HEK293 (cell line): ENCODE measurements at regions not wholly inside any gene's neighbourhood (a gene's known extent, or its start where the extent isn't known, plus 50 kb on each side); places are given as distances from the start of the nearest gene placed in this dataset.

ENCODE experiments used
- CTCF ChIA-PET: fragments of 350-600 bp; formaldehyde crosslinking; extraction: SDS; loops from one replicate; lab custom pipeline; 2021; ENCODE audit warnings: antibody characterized with exemption; lab: Yijun Ruan, JAX
- POLR2A ChIA-PET: fragments of 300-600 bp; formaldehyde crosslinking; extraction: SDS; loops from one replicate; lab custom pipeline; 2020; ENCODE audit warnings: antibody characterized with exemption, inconsistent platforms; lab: Yijun Ruan, JAX
- H3K27ac ChIP-seq: fragments of 200-500 bp; sonication (Bioruptor generic); 2 replicates; pipeline ENCODE4 v1.5.1; 2014; ENCODE audit warnings: low read depth, low read length, control low read depth, inconsistent platforms; ENCODE audit errors: extremely low read depth
- H3K36me3 ChIP-seq, 2 experiments: fragments of 200-500 bp in 1 of 2; sonication (Bioruptor generic) in 1 of 2; 1 replicate in 1 of 2; 2 replicates in 1 of 2; pipeline ENCODE4 v1.5.1; 2014 to 2017; ENCODE audit warnings: inconsistent platforms in 2 of 2, low read length in 2 of 2; ENCODE audit not compliant: control insufficient read depth in 2 of 2, insufficient read depth in 1 of 2
- H3K4me1 ChIP-seq: fragments of 200-500 bp; sonication (Bioruptor generic); 2 replicates; pipeline ENCODE4 v1.5.1; 2014; ENCODE audit warnings: mild to moderate bottlenecking, low read length, inconsistent platforms; ENCODE audit not compliant: control insufficient read depth, insufficient read depth
- H3K4me3 ChIP-seq: 2 replicates; pipeline ENCODE4 v1.5.1; 2011; ENCODE audit warnings: low read depth, mild to moderate bottlenecking, control low read depth, low read length, moderate library complexity
- H3K9me3 ChIP-seq: fragments of 200-500 bp; sonication (Bioruptor generic); 2 replicates; pipeline ENCODE4 v1.5.1; 2014; ENCODE audit warnings: low read depth, low read length, inconsistent platforms; ENCODE audit not compliant: control insufficient read depth, insufficient read depth
- FEZF1 ChIP-seq: fragments of 450-650 bp; formaldehyde crosslinking; IDR thresholded peaks from 2 replicates; pipeline ENCODE4 v1.5.1; 2016; ENCODE audit warnings: missing biosample characterization, missing genetic modification characterization
- HOXD13 ChIP-seq: sonication (generic); formaldehyde crosslinking; IDR thresholded peaks from 2 replicates; pipeline ENCODE4 v1.8.0; 2022; ENCODE audit warnings: missing genetic modification reagents, borderline replicate concordance
- RBAK ChIP-seq: fragments of 450-650 bp; formaldehyde crosslinking; IDR thresholded peaks from 2 replicates; pipeline ENCODE4 v1.5.1; 2016; ENCODE audit warnings: missing biosample characterization, missing genetic modification characterization
- ZBTB21 ChIP-seq: fragments of 450-650 bp; formaldehyde crosslinking; IDR thresholded peaks from 2 replicates; pipeline ENCODE4 v1.5.1; 2017; ENCODE audit warnings: missing biosample characterization, missing genetic modification characterization
- ZNF146 ChIP-seq: fragments of 450-650 bp; formaldehyde crosslinking; IDR thresholded peaks from 2 replicates; pipeline ENCODE4 v1.5.1; 2016; ENCODE audit warnings: missing biosample characterization, missing genetic modification characterization
- ZNF214 ChIP-seq: fragments of 450-650 bp; formaldehyde crosslinking; IDR thresholded peaks from 2 replicates; pipeline ENCODE4 v1.5.1; 2017; ENCODE audit warnings: missing biosample characterization, mild to moderate bottlenecking, missing genetic modification characterization, borderline replicate concordance
- ZNF221 ChIP-seq: fragments of 450-650 bp; formaldehyde crosslinking; IDR thresholded peaks from 2 replicates; pipeline ENCODE4 v1.5.1; 2017; ENCODE audit warnings: missing biosample characterization, missing genetic modification characterization, borderline replicate concordance
- ZNF239 ChIP-seq: fragments of 450-650 bp; formaldehyde crosslinking; IDR thresholded peaks from 2 replicates; pipeline ENCODE4 v1.5.1; 2016; ENCODE audit warnings: missing biosample characterization, missing genetic modification characterization
- ZNF335 ChIP-seq: fragments of 450-650 bp; formaldehyde crosslinking; conservative IDR thresholded peaks from 2 replicates; pipeline ENCODE4 v1.5.1; 2016; ENCODE audit warnings: missing biosample characterization, missing genetic modification characterization
- ZNF398 ChIP-seq: fragments of 450-650 bp; formaldehyde crosslinking; IDR thresholded peaks from 2 replicates; pipeline ENCODE4 v1.5.1; 2017; ENCODE audit warnings: missing biosample characterization, missing genetic modification characterization
- ZNF548 ChIP-seq: fragments of 450-650 bp; formaldehyde crosslinking; IDR thresholded peaks from 2 replicates; pipeline ENCODE4 v1.5.1; 2016; ENCODE audit warnings: missing biosample characterization, missing genetic modification characterization
- ZNF549 ChIP-seq: fragments of 450-650 bp; IDR thresholded peaks from 2 replicates; pipeline ENCODE4 v1.5.1; 2018; ENCODE audit warnings: missing biosample characterization, missing genetic modification characterization, mild to moderate bottlenecking, inconsistent platforms, moderate library complexity
- ZSCAN5A ChIP-seq: fragments of 450-650 bp; formaldehyde crosslinking; IDR thresholded peaks from 2 replicates; pipeline ENCODE4 v1.5.1; 2016; ENCODE audit warnings: missing biosample characterization, missing genetic modification characterization
- TF ChIP-seq, protein P1 (sequence below): fragments of 450-650 bp; formaldehyde crosslinking; IDR thresholded peaks from 2 replicates; pipeline ENCODE4 v1.5.1; 2016; ENCODE audit warnings: missing biosample characterization, missing genetic modification characterization
- TF ChIP-seq, protein P2 (sequence below): fragments of 450-650 bp; formaldehyde crosslinking; IDR thresholded peaks from 2 replicates; pipeline ENCODE4 v1.5.1; 2016; ENCODE audit warnings: missing biosample characterization, missing genetic modification characterization, borderline replicate concordance
- TF ChIP-seq, protein P3 (sequence below): fragments of 450-650 bp; formaldehyde crosslinking; IDR thresholded peaks from 2 replicates; pipeline ENCODE4 v1.5.1; 2017; ENCODE audit warnings: missing biosample characterization, missing genetic modification characterization

GRCh38 chr4:126056116-126056650 is 741.4 kb downstream of the FAT4 start (continued):
- TF ChIP-seq HOXD13 (CRISPR knock-in tag) (no peak), ZNF548 (tag by site-specific recombination) (no peak), ZNF335 (tag by site-specific recombination) (no peak), ZNF221 (tag by site-specific recombination) (no peak), ZNF239 (tag by site-specific recombination) (no peak), ZNF549 (tag by site-specific recombination) (no peak), ZNF214 (tag by site-specific recombination) (no peak)
- TF ChIP-seq, protein P1, sequence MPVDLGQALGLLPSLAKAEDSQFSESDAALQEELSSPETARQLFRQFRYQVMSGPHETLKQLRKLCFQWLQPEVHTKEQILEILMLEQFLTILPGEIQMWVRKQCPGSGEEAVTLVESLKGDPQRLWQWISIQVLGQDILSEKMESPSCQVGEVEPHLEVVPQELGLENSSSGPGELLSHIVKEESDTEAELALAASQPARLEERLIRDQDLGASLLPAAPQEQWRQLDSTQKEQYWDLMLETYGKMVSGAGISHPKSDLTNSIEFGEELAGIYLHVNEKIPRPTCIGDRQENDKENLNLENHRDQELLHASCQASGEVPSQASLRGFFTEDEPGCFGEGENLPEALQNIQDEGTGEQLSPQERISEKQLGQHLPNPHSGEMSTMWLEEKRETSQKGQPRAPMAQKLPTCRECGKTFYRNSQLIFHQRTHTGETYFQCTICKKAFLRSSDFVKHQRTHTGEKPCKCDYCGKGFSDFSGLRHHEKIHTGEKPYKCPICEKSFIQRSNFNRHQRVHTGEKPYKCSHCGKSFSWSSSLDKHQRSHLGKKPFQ, result no peak

DNA sequence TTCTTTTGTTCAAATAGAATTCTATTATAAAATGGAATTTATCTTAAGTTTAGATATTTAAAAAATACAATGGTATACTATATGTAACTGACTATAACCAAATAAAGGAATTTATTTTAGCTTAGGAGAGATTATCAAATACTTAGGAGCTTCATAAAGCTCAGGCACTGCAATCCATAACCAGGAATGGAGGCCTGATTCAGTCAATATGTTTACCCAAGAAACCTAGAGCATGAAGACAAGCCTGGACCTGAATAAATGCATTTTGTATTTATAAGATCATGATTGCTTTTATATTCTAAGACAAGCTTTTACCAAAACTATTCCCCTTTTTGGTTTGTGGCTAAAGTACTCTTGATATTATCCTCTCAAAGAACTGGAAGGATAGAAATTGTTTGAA is 742.6 kb downstream of the FAT4 start:
- H3K4me3 ChIP-seq, result no peak overlapping the region
- H3K36me3 ChIP-seq, result no peaks in the 10 kb centered on the region
- POLR2A ChIA-PET, result no interaction called here
- no peaks in the 10 kb centered on the region for H3K4me1 ChIP-seq
- H3K27ac ChIP-seq, result no peak overlapping the region
- CTCF ChIA-PET, result no interaction called here
- TF ChIP-seq ZNF146 (tag by site-specific recombination) (no peak), ZSCAN5A (tag by site-specific recombination) (no peak), ZBTB21 (tag by site-specific recombination) (no peak), ZNF549 (tag by site-specific recombination) (no peak), ZNF398 (tag by site-specific recombination) (no peak), ZNF335 (tag by site-specific recombination) (no peak), FEZF1 (tag by site-specific recombination) (no peak), RBAK (tag by site-specific recombination) (no peak)
- TF ChIP-seq, protein P2, sequence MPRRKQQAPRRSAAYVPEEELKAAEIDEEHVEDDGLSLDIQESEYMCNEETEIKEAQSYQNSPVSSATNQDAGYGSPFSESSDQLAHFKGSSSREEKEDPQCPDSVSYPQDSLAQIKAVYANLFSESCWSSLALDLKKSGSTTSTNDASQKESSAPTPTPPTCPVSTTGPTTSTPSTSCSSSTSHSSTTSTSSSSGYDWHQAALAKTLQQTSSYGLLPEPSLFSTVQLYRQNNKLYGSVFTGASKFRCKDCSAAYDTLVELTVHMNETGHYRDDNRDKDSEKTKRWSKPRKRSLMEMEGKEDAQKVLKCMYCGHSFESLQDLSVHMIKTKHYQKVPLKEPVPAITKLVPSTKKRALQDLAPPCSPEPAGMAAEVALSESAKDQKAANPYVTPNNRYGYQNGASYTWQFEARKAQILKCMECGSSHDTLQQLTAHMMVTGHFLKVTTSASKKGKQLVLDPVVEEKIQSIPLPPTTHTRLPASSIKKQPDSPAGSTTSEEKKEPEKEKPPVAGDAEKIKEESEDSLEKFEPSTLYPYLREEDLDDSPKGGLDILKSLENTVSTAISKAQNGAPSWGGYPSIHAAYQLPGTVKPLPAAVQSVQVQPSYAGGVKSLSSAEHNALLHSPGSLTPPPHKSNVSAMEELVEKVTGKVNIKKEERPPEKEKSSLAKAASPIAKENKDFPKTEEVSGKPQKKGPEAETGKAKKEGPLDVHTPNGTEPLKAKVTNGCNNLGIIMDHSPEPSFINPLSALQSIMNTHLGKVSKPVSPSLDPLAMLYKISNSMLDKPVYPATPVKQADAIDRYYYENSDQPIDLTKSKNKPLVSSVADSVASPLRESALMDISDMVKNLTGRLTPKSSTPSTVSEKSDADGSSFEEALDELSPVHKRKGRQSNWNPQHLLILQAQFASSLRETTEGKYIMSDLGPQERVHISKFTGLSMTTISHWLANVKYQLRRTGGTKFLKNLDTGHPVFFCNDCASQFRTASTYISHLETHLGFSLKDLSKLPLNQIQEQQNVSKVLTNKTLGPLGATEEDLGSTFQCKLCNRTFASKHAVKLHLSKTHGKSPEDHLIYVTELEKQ (tag by site-specific recombination), result no peak
- TF ChIP-seq, protein P3, sequence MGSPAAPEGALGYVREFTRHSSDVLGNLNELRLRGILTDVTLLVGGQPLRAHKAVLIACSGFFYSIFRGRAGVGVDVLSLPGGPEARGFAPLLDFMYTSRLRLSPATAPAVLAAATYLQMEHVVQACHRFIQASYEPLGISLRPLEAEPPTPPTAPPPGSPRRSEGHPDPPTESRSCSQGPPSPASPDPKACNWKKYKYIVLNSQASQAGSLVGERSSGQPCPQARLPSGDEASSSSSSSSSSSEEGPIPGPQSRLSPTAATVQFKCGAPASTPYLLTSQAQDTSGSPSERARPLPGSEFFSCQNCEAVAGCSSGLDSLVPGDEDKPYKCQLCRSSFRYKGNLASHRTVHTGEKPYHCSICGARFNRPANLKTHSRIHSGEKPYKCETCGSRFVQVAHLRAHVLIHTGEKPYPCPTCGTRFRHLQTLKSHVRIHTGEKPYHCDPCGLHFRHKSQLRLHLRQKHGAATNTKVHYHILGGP, result no peak
- no peaks in the 10 kb centered on the region for H3K9me3 ChIP-seq
